K562 (cell line): ENCODE measurements at regions not wholly inside any gene's neighbourhood (a gene's known extent, or its start where the extent isn't known, plus 50 kb on each side); places are given as distances from the start of the nearest gene placed in this dataset.

ENCODE experiments used
- ATAC-seq: fragments of 200-7000 bp; cut with Tn5 transposase; 3 replicates; pipeline ENCODE4 v1.9.1; 2020; ENCODE audit warnings: moderate library complexity
- BruUV-seq: library from RNA; stranded (reverse); fragments of 400-500 nt; replicated peaks from 2 replicates; lab custom pipeline; 2021; lab: Mats Ljungman, UMichigan
- CTCF ChIA-PET: fragments of 300-600 bp; formaldehyde crosslinking; extraction: SDS; loops from one replicate; lab custom pipeline; 2021; ENCODE audit warnings: low intra/inter-chr PET ratio; lab: Yijun Ruan, JAX
- POLR2A ChIA-PET: fragments of 300-600, 350-650 bp; sonication (Branson Sonifier 250); formaldehyde crosslinking; extraction: SDS; loops from one replicate; lab custom pipeline; 2021; ENCODE audit warnings: antibody characterized with exemption, inconsistent platforms; lab: Yijun Ruan, JAX
- DNase-seq, 4 experiments: peaks; one replicate each; pipeline versions ENCODE4 v3.0.0 to v3.0.0-alpha.2; 2011 to 2018; ENCODE audit warnings: low spot score in 3 of 4, mixed read lengths in 3 of 4; ENCODE audit errors: extremely low read depth in 1 of 4
- FAIRE-seq: peaks from 2 replicates; lab custom pipeline; 2011; peaks lifted over from hg19 to GRCh38; lab: Jason Lieb, UNC
- H2AFZ ChIP-seq: 2 replicates; pipeline ENCODE4 v1.6.0; 2011; ENCODE audit warnings: low read depth, low read length, control low read depth, inconsistent platforms
- H3K27ac ChIP-seq: fragments of 200-600 bp; 3 replicates; pipeline ENCODE4 v1.8.0; 2011; ENCODE audit warnings: low read depth, mild to moderate bottlenecking, control low read depth, inconsistent platforms, low read length, moderate library complexity, mixed read lengths; ENCODE audit errors: extremely low read depth
- H3K27me3 ChIP-seq, 2 experiments: fragments of 300-600 bp in 1 of 2; 2 replicates in 1 of 2; 3 replicates in 1 of 2; pipeline versions ENCODE4 v1.6.0 to v1.8.0; 2011; ENCODE audit warnings: inconsistent platforms in 2 of 2, low read length in 2 of 2, mild to moderate bottlenecking in 1 of 2, mixed read lengths in 1 of 2, moderate library complexity in 1 of 2; ENCODE audit not compliant: control insufficient read depth in 2 of 2, insufficient read depth in 2 of 2
- H3K36me3 ChIP-seq: fragments of 300-600 bp; 3 replicates; pipeline ENCODE4 v1.8.0; 2011; ENCODE audit warnings: mild to moderate bottlenecking, low read length, inconsistent platforms; ENCODE audit not compliant: control insufficient read depth, insufficient read depth
- H3K4me1 ChIP-seq, 2 experiments: fragments of 200-600 bp in 1 of 2; replicated peaks in 1 of 2; 2 replicates in 1 of 2; 3 replicates in 1 of 2; pipeline versions ENCODE4 v1.5.1 to v1.8.0; 2011; ENCODE audit warnings: inconsistent platforms in 2 of 2, low read length in 2 of 2, mild to moderate bottlenecking in 1 of 2, mixed read lengths in 1 of 2, moderate library complexity in 1 of 2; ENCODE audit not compliant: control insufficient read depth in 2 of 2, insufficient read depth in 2 of 2
- H3K4me2 ChIP-seq: 2 replicates; pipeline ENCODE4 v1.6.1; 2011; ENCODE audit warnings: low read length, control low read depth, inconsistent platforms, mixed read lengths; ENCODE audit not compliant: insufficient read depth
- H3K4me3 ChIP-seq: fragments of 200-600 bp; sonication (generic), shearing (Covaris generic); 2 replicates; pipeline ENCODE4 v1.5.1; 2016; ENCODE audit warnings: control low read depth, inconsistent platforms
- H3K79me2 ChIP-seq: fragments of 200-600 bp; 3 replicates; pipeline ENCODE4 v1.8.0; 2011; ENCODE audit warnings: low read length, inconsistent platforms; ENCODE audit not compliant: control insufficient read depth, insufficient read depth
- H3K9ac ChIP-seq, 2 experiments: 2 replicates each; pipeline versions ENCODE4 v1.6.0 to v1.6.1; 2011; ENCODE audit warnings: low read depth in 2 of 2, low read length in 2 of 2, control low read depth in 1 of 2, inconsistent platforms in 1 of 2, mild to moderate bottlenecking in 1 of 2, mixed read lengths in 1 of 2; ENCODE audit not compliant: insufficient read depth in 1 of 2
- H3K9me1 ChIP-seq: one replicate; pipeline ENCODE4 v1.6.0; 2011; ENCODE audit warnings: inconsistent platforms, mild to moderate bottlenecking, low read length, moderate library complexity; ENCODE audit not compliant: control insufficient read depth, insufficient read depth
- H3K9me3 ChIP-seq: replicated peaks from 2 replicates; pipeline ENCODE4 v1.5.1; 2011; ENCODE audit warnings: low read depth, low read length, inconsistent platforms; ENCODE audit not compliant: control insufficient read depth, insufficient read depth
- H4K20me1 ChIP-seq: replicated peaks from 2 replicates; pipeline ENCODE4 v1.6.1; 2011; ENCODE audit warnings: low read length, inconsistent platforms, mixed read lengths; ENCODE audit not compliant: control insufficient read depth, insufficient read depth
- ARID4B ChIP-seq: sonication (generic); formaldehyde crosslinking; IDR thresholded peaks from 2 replicates; pipeline ENCODE4 v1.8.0; 2022; ENCODE audit warnings: mild to moderate bottlenecking, missing genetic modification reagents
- ATF4 ChIP-seq: fragments of 450-650 bp; formaldehyde crosslinking; IDR thresholded peaks from 2 replicates; pipeline ENCODE4 v1.4.0; 2022; ENCODE audit warnings: mild to moderate bottlenecking, moderate library complexity
- CEBPZ ChIP-seq: fragments of 150-350 bp; IDR thresholded peaks from 2 replicates; pipeline ENCODE4 v1.6.1; 2014; ENCODE audit warnings: low read depth, mild to moderate bottlenecking, low read length, borderline replicate concordance
- IFI16 ChIP-seq: fragments of 250-450 bp; sonication (Bioruptor Pico); IDR thresholded peaks from 2 replicates; pipeline ENCODE4 v2.1.2; 2022; ENCODE audit warnings: mild to moderate bottlenecking, inconsistent platforms
- KDM1A ChIP-seq, 2 experiments: fragments of 450-650 bp; IDR thresholded peaks; 2 replicates each; pipeline ENCODE4 v1.6.1; 2016; ENCODE audit warnings: mild to moderate bottlenecking in 2 of 2
- OTX1 ChIP-seq: fragments of 450-650 bp; formaldehyde crosslinking; IDR thresholded peaks from 2 replicates; pipeline ENCODE4 v1.4.0; 2022; ENCODE audit warnings: mild to moderate bottlenecking
- PRPF4 ChIP-seq: fragments of 200-400 bp; formaldehyde crosslinking; IDR thresholded peaks from one replicate; pipeline ENCODE4 v1.6.1; 2017; ENCODE audit warnings: low read length, low read depth, mild to moderate bottlenecking; ENCODE audit not compliant: insufficient read depth, poor library complexity, severe bottlenecking
- SAFB ChIP-seq: fragments of 200-400 bp; formaldehyde crosslinking; IDR thresholded peaks from 2 replicates; pipeline ENCODE4 v1.6.1; 2017; ENCODE audit warnings: low read depth, low read length, borderline replicate concordance
- SOX6 ChIP-seq: fragments of 450-650 bp; IDR thresholded peaks from 2 replicates; pipeline ENCODE4 v1.6.1; 2014; ENCODE audit warnings: mild to moderate bottlenecking
- UBTF ChIP-seq, 2 experiments: IDR thresholded peaks; 2 replicates each; pipeline ENCODE4 v1.6.1; 2012; ENCODE audit warnings: improper control_type of control experiment in 2 of 2, low read depth in 2 of 2, low read length in 2 of 2, borderline replicate concordance in 1 of 2
- ZBED1 ChIP-seq: IDR thresholded peaks from 2 replicates; pipeline ENCODE4 v1.6.1; 2014
- WGBS: fragments of 100-300 bp; shearing (Covaris generic); methylation state at CpG from one replicate; pipeline ENCODE4 v1.1.6; 2016; ENCODE audit warnings: low coverage, mixed read lengths; ENCODE audit not compliant: insufficient coverage; ENCODE audit errors: missing lambda C conversion rate; 5-methylcytosine and 5-hydroxymethylcytosine counted together
- in situ Hi-C: fragments of 300-500 bp; cut with MboI; formaldehyde crosslinking; loops from 4 replicates; pipeline ENCODE4 v1.15.0; 2018; ENCODE audit warnings: inconsistent platforms, mixed read lengths
- intact Hi-C: fragments of 100-400 bp; cut with micrococcal nuclease; formaldehyde crosslinking; loops from 2 replicates; pipeline ENCODE4 v1.14.2; 2022

- POLR2A ChIA-PET = no interaction called here
- no peak overlapping the region for H2AFZ ChIP-seq
- no peaks in the 10 kb centered on the region for H3K79me2 ChIP-seq
- ATAC-seq (no peak), FAIRE-seq (no peak), DNase-seq (no peak)
- CTCF ChIA-PET = no interaction called here
- intact Hi-C loops = no loop called here
- no peaks in the 10 kb centered on the region for H4K20me1 ChIP-seq
- H3K4me1 ChIP-seq = peaks cover 12 to 38% of the 10 kb centered on the region in 2 experiments
- H3K27ac ChIP-seq = no peak overlapping the region; the same call in 2 of the 3 replicates
- BruUV-seq = no TSS peak
- no peak overlapping the region for H3K4me2 ChIP-seq
- H3K9me3 ChIP-seq = no peaks in the 10 kb centered on the region; the same call in 1 of the 2 replicates
- no peak overlapping the region for H3K4me3 ChIP-seq
- no peaks in the 10 kb centered on the region for H3K36me3 ChIP-seq
- 80% methylated on average over 7 of the region's 7 CpGs for WGBS
- no peaks in the 10 kb centered on the region for H3K27me3 ChIP-seq
- H3K9ac ChIP-seq = no peak overlapping the region
- no peaks in the 10 kb centered on the region for H3K9me1 ChIP-seq
- in situ Hi-C loops = no loop called here
- TF ChIP-seq KDM1A (IDR thresholded peaks at IDR 0.05) (no peak), UBTF (IDR thresholded peaks at IDR 0.05; ENCODE audit: borderline replicate concordance in 1 of 2, low read depth in 2 of 2, low read length in 2 of 2) (no peak), IFI16 (CRISPR knock-in tag) (no peak), CEBPZ (no peak), OTX1 (CRISPR knock-in tag) (no peak), PRPF4 (no peak), ARID4B (CRISPR knock-in tag) (no peak), SAFB (no peak), SOX6 (no peak), ATF4 (no peak), ZBED1 (no peak)
These were observed 72.1 kb upstream of the EPB41L1 start for GRCh38 chr20:36082315-36082915.
